GM19238 (cell line): ENCODE measurements at regions not wholly inside any gene's neighbourhood (a gene's known extent, or its start where the extent isn't known, plus 50 kb on each side); places are given as distances from the start of the nearest gene placed in this dataset.
"Not testable (repeated sequence)": the region's sequence is repeated elsewhere in the genome, so short reads cannot be mapped to it uniquely, and the experiment has no call there.

Experiments
- DNase-seq: peaks from one replicate; pipeline ENCODE4 v3.0.0; 2011; ENCODE audit warnings: low spot score; ENCODE audit not compliant: insufficient read length

DNA sequence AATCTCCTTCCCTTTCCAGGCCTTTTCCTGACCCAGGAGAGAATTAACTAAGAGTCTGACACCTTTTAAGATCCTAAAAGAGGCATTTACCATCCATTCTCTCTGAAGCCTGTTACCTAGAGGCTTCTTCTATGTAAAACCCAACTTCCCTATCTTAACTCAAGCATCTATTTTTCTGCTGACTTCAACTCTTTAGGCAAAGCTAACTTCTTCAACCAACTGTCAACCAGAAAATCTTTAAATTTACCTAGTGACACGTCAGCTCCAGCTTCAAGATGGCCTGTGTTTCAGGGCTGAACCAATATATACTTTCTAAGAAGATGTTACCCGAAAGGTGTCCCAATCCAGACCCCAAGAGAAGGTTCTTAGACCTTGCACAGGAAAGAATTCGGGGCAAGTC lies 492.3 kb upstream of the AUTS2 start:
- no peak for DNase-seq

DNA sequence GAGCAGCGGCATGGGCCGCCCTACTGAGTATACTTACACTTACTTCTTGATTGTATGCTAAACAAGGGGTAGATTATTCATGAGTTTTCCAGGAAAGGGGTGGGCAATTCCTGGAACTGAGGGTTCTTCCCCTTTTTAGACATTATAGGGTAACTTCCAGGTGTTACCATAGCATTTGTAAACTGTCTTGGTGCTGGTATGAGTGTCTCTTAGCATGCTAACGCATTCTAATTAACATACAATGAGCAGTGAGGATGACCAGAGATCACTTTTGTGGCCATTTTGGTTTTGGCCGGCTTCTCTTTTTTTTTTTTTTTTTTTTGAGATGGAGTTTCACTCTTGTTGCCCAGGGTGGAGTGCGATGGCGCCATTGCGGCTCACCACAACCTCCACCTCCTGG lies 491.8 kb upstream of the AUTS2 start:
- not testable (repeated sequence) for DNase-seq

DNA sequence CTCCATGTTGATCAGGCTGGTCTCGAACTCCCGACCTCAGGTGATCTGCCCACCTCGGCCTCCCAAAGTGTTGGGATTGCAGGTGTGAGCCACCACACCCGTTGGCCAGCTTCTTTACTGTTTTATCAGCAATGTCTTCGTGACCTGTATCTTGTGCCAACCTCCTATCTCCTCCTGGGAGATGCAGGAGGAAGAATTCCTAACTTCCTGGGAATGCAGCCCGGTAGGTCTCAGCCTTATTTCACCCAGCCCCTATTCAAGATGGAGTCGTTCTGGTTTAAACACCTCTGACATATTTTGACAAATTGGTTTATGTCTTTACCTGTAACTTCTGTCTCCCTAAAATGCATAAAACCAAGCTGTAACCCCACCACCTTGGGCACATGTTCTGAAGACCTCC lies 491.3 kb upstream of the AUTS2 start:
- not testable (repeated sequence) for DNase-seq

DNA sequence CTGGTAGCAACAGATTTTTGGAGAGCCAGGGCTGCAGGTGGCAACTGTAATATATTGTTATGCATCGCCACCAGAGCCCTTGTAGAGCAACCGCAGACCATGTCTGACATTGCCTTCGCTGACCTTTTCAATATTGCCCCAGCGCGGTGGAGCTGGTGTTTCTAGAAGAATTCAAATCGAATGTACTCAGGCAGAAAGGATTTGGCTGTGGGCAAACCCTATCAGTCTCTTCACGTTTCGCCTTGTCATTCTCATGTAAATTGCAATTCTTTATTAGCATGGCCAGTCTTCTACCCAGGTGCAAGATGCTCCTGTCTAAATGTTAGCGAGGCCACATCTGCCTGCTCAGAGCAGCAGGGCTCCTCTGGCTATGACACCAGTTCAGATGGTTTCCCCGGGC lies 490.2 kb upstream of the AUTS2 start:
- DNase-seq = no peak

DNA sequence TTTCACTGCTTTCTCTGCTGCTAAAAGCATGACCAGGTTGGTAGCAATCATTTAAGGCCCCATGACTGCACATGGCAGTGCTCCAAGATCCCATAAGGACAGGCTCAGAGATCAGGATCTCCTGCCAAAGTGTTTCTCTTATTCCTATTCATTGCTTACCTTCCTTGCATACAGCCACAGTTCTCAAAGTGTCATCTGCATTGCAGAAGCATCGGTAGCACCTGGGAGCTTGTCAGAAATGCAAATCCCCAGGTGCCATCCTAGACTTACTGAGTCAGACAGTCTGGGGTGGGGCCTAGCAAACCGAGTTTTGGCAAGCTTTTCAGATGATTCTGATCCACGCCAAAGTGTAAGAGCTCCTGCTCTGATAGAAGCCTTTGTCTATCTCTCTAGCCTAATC lies 489.0 kb upstream of the AUTS2 start:
- no peak for DNase-seq

DNA sequence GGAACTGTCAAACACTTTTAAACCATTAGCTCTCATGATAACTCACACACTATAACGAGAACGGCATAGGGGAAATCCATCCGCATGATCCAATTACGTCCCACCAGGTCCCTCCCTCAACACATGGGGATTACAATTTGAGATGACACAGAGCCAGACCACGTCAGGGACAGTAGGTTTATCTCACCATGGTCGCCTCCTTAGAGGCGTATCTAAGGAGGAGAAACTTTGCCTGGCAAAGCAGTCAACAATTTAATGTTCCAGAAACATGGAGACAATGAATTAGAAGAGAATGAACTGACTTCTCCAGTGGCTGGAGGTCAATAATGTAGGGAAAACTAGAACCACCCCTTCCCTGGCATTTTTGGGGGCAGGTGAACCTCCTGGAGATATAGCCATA lies 488.4 kb upstream of the AUTS2 start:
- no peak for DNase-seq

DNA sequence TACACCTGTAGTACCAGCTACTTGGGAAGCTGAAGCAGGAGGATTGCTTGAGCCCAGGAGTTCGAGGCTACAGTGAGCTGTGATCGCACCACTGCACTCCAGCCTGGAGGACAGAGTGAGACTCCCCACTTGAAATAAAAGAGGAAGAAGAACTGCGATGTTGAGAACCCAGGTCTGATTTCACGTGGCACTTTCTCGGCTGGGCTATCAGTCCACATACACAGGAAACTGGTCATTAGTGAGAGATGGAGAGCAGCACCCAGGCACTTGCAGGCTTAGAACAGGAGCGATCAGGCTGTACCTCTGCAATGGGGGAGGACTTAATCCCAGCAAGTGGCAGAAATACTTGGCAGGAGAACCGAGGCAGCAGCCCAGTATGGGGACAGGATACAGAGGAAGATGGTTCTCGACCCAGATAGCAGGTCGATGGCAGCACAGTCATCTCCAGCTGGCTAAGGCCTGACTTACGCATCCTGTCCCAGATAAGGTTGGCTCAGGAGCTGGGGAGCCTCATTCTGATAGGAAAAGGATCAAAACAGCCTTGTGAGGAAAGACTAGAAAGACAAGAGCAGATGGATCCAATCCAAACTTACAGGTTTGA lies 487.7 kb upstream of the AUTS2 start:
- DNase-seq = no peak

DNA sequence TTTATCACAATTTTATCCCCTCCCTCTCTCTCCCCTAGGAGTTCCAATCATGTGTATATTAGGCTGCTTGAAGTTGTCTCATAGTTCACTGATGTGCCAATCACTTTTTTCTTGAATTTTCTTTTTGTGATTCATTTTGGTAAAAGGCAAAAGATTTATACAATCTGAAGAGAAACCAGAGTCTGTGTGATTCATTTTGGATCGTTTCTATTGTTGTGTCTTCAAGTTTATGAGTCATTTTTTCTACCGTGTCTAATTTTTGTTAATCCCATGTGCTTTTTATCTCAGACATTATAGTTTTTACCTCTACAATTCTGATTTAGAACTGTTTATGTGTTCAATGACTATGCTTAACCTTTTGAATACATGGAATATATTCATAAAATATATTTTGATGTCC lies 483.9 kb upstream of the AUTS2 start:
- DNase-seq = no peak

DNA sequence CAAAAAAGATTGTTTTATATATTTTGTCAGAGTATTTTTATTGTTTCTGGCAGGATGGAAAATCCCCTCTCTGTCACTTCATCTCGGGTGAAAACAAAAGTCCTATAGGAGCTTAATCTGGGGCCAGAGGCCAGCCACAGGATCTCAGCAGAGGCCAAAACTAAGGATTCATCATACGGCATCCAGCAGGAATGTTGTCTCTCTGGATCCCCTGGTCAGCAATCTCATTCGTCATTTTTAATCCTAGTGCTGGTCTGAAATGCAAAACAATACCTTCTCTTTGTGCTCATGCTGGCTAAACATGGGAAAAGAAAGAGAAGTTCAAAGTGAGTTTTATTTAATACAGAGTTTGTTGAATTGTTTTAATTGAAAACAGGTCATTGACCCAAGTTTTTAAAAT lies 482.5 kb upstream of the AUTS2 start:
- no peak for DNase-seq

DNA sequence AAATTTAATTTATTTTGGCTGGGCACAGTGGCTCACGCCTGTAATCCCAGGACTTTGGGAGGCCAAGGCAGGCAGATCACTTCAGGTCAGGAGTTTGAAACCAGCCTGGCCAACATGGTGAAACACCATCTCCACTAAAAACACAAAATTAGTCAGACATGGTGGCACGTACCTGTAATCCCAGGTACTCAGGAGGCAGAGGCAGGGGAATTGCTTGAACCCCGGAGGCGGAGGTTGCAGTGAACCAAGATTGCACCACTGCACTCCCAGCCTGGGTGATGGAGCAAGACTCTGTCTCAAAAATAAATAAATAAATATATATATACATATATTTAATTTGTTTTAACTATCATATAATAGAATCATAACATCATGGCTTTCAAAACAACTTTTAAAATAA lies 482.1 kb upstream of the AUTS2 start:
- DNase-seq = not testable (repeated sequence)

DNA sequence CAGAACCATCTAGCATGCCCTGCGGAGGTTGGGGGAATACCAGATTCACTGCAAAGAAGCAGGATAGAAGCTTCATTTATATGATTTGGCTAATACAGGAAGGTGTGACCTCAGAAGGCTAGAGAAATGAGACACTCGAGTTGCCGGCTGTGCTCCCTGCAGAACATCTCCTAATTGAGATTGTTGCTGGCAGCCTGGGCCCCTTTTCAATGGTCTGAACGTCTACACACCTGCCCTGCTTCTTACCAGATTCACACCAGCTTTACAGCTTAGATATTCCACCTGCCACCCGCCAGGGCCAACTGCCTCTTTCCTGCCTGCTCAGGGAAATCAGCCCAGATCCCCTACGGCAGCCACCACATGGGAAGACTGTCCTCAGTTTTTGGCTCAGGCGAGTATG lies 475.3 kb upstream of the AUTS2 start:
- no peak for DNase-seq

DNA sequence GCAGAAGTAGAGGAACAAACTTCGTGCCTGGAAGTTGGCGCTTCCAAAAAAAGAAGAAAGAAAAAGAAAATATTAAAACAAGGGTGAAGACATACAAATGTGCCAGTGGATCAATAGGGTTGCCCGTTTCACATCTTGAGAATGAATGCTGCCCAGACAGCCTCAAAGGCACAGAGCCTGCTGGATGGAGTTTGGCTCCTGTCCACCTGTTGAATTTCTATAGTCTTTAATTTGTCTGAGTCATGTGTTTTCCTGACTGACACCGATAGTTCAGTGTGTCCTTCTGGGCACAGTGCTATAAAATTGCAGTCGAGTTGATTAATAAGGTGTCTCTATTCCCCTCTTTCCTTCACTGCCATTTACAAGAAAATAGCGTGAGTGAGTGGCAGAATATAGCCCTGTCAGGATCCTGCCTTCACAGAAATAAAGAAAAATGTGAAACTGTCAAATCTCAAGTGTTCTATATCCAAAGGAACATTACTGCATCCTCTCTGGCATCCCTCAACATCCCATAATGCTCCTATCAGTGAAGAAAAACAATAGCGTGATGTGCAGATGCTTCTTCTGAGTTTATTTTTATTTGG lies 471.3 kb upstream of the AUTS2 start:
- no peak for DNase-seq

DNA sequence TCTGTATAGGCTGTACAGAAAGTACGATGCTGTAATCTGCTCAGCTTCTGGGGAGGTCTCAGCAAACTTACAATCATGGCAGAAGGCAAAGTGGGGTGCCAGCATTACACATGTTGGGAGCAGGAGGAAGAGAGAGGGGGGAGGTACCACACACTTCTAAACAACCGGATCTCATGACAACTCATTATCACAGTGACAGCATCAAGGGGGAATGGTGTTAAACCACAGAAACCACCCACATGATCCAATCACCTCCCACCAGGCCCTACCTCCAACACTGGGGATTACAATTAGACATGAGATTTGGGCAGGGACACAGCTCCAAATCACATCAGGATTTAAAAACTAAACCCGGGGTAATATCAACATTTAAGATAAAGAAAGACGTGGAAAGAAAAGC lies 468.8 kb upstream of the AUTS2 start:
- DNase-seq = no peak

DNA sequence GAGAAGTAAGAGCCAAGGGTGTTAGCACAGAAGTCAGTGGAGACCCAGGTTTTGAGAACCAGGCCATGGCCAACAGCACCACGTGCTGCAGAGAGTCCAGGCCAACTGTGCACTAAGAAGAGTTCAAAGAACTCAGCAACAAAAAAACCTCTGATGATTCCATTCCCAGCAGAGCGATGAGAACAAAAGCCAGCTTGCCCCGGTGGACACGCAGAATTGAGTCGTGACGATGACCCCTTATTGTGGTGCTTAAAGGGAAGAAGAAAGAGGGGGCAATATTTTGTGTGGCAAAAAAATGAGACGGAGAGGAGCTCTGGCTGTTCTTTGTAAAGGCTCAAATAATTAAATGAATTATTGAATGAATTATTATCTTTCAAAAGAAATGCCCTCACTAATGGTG lies 468.3 kb upstream of the AUTS2 start:
- no peak for DNase-seq

DNA sequence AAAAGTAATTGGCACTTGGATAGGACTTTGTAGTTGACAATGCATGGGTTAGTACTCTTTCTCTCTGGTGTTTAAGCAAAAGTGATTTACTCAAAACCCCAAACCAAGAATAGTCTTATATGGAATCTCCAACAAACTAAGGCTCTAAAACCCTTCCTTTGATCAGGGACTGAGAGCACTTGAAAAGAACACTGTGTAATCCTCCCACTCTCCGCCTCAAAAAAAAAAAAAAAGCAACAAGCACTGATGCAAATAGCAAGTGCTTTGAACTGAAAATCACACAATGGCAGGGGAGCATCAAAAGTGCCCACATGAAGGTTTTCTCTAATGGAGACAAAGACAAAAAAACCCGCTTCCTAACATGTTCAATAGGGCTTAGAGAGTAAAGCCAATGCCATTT lies 467.9 kb upstream of the AUTS2 start:
- DNase-seq = no peak

DNA sequence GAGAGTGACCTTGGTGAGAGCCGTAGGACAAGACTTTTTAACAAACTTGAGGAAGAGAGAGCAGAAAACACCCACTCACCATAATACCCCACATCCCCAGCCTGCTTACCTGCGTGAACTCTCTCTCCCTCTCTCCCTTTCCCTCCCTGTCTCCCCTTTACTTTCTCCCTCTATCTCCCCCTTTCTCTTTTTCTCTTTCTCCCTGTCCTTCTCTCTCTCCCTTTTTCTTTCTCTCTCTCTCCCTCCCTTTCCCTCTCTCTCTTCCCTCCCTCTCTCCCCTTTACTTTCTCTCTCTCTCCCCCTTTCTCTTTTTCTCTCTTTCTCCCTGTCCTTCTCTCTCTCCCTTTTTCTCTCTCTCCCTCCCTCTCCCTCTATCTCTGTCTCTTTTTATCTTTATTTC lies 464.0 kb upstream of the AUTS2 start:
- DNase-seq = no peak

DNA sequence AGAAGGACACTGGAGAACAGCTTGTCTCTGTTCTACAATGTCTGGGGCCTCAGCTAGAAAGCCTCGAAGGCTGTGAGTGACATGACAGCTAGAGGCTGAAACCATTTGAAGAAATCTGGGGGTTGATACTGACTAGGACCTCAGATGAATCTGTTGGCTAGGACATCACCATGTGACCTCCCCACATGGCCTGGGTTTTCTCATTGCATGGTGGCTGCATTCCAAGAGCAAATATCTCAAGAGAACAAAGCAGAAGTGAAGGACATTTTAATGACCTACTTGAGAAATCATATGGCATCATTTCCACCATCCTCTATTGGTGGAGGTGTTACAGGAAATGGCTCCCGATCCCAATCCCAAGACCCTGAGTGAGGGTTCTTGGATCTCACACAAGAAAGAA lies 450.6 kb upstream of the AUTS2 start:
- no peak for DNase-seq

DNA sequence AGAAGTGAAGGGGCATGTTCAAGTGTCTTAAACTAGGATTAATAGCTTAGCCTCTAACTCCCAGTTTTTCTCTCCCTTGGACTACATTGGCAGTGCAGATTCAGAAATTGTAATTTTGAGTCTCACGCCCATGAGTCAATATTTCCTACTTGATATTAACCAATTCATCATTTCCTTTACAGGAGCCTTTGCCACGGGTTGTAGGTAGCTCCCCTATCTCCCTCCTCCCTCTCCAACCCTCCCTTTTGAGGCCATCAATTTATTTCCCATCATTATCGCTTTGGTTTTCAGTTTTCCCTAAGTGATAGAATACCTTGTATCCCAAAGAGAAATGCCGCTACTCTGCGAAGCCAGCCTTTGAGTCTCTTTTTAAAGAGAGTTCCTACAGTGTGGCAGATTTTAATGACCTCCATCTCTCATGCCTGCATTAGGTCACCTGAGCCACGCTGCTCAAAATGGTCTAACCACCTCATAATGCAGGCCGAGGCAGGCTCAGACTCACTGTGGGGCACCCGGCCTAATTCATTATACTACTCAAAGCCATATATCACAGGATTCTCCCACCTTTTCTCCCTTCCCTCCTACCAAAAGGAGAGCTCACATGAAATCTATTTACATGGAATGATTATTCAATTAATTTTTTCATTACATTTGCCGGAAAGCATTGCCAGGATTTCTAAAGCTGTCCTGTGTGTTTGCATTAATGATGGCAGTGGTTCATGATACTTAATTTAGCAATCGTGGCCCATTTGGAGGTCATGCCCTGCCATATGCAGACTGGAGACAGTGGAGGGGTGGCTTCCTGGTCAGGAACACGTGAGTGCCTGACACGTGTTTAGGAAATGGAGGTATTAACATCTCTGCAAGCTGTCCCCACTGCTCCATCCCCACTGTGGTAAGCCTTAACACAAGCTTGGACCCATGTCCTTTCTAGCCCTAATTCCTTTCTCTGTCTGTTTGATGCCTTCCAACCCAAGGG lies 448.2 kb upstream of the AUTS2 start:
- no peak for DNase-seq

DNA sequence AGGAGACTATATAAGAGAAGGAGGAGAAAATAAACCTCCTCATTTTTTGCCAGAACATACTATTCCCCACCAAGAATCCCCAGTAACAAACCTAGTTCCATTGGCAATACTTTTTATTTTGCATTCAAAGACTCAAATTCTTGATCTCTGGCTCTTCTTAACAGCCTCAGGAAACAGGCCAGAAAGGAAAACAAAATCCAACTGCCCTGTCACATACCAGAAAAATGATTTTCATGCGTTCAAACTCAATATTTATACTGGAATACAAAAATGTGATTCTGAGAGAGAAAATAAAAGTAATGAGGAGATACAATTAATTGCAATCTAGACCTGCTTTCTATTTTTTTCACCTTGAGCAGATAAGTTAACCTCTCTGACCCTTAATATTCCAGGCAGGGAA lies 435.9 kb upstream of the AUTS2 start:
- DNase-seq = no peak

DNA sequence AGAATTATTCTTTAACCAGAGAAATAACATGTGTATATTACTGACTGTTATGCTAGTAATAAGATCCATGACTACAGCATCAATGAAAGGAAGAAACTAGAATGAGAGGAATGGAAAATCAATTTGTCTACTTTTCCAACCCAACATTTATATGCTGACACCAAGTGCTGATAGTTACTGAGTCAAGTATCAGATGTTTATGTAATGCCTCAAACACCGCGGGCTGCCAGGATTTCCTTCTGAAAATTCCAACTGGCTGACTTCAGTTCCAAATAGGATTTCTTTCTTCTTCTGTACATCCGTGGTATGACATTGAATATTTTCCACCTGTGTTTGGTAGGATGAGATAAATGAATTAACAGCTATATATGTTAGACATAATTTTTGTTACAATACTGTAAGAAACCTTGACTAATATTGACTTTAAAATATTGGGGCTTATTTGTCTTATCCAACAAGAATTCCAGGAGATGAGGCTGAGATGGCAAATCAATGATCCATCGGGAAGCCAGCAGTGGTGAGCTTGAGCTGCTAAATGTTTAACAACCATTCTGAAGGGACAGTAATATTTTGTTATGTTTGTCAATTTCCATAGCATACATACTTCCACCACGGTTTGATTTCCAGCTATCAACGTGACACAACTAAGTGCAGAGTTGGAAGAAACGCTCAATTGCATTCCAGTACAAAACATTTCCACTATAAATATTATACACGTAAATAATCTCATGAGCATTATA lies 435.2 kb upstream of the AUTS2 start:
- DNase-seq = no peak

DNA sequence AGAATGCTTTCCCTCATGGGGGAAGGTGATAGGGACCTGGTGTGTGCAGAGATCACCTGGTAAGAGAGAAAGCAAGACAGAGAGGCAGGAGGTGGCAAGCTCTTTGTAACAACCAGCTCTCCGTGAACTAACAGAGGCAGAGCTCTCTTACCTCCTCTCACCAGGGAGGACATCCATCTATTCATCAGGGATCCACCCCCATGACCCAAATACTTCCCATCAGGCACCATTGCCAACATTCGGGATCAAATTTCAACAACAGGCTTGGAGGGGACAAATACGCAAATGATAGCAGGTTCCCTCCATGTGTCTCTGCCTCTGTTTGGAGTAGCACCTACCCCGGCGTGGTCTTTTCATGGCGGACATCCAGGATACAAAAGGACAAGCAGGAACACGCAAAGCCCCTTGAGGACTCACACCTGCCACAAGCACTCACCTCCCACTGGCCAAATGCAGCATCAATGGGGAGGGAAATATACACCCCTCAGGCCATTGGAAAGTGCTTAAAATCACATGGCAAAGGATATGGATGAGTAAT lies 431.2 kb upstream of the AUTS2 start:
- no peak for DNase-seq

DNA sequence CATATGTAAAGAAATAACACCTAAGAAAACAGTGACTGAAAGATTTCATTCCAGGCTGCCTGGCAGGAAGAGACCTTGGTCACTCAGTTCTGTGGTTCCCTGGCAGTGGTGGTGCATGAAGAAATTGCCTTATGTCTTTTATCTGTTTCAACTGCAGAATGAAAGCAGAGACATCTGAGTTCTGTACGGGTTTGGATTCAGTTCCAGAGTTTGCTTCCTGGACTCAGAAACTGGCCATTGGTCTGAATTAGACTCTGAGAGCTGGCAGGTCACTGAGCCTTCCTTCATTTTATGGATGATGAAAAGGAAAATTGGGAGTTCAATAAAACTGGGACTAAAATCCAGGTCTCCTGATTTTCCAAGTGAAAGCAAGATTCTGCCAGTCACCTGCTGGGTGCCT lies 428.9 kb upstream of the AUTS2 start:
- no peak for DNase-seq
